Activated CD8-positive, alpha-beta memory T cell treated with anti-CD3 and anti-CD28 coated beads, Interleukin-2, amount 50 U/mL, for 24 hours (primary cell): ENCODE measurements at regions not wholly inside any gene's neighbourhood (a gene's known extent, or its start where the extent isn't known, plus 50 kb on each side); places are given as distances from the start of the nearest gene placed in this dataset.

Source experiments
- DNase-seq: peaks from one replicate; pipeline ENCODE4 v3.0.0-alpha.2; 2020; ENCODE audit errors: extremely low read depth

DNA sequence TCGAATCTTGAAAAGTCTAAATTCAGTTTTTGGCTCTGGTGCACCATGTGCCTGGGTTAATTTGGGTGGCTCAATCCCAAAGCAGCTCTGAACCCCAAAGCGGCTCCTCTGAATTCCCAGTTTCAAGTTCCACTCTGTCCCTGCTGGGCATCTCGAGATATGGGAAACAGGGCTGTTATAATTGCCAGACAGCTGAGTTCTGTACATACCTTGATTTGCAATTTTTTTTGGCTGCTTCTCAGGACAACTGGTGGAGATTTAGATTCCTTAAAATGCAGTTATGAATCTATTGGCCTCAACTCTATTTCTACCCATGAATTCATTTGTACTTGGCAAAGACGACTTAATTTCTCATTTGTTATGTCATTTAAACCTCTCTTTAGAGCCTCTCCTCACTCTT lies 808.5 kb downstream of the TLE4 start:
- DNase-seq: no peak

DNA sequence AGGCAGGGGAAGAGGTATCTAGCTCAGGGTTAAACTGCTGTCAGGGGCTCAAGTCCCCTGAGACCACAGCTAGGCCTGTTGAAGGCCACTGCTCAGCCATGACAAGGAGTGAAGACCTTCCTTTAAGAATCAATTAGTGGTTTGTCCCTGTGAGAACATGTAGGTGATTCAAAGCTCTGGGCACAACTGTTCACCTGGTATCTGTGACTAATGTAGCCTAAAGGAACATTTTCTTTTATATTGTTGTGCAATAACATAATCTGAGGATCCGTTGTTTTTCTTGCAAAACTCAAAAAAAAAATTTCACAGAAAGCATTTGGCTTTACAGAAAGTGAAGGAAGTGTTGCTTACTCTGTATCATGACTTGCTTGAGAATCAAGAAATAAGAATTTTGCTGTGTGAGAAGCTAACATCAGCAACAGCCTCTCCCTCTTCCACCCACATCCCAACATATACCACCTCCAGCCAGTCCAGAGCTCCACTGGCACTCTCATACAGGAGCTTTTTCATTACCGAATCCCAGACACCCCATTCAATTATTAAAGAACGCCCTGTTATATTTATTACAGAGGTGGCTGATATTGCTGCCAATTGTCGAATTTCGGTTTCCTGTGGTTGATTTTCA lies 807.0 kb downstream of the TLE4 start:
- DNase-seq: no peak

DNA sequence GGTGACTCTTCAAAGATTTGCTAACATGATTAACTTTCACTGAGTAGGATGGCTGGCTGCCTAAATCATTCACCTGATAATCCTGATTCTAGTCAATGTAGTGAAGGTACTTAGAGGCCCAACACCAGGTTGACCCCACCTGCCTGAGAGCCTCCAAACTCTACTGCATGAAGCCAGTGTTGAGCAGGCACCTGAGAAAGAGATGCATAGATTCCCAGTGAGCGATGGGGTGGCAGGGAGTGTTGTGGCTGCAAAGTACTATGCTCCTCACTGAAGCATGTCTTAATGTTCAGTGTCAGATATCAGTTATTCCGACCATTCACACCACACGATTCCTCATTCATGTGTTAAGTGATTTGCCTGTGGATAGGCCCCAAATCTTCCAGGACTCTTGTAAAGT lies 804.4 kb downstream of the TLE4 start:
- DNase-seq: no peak

DNA sequence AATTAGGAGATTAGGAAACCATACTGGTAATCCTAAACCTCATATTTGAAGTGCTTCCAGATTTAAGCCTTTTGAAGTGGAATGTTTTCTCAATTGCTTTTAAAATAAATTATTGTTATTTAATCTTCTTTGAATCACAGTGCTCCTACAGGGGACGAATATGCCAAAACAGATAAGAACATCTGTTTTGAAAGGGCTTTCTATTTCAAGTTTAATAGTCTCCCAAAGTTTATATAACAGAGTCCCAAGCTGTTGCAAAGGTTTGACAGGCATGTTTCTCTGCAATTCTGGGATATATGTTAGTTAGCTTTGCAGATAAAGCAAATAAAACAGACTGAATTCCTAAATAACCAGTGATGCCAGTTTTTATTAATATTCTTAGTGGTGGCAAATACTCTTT lies 803.7 kb downstream of the TLE4 start:
- no peak for DNase-seq

DNA sequence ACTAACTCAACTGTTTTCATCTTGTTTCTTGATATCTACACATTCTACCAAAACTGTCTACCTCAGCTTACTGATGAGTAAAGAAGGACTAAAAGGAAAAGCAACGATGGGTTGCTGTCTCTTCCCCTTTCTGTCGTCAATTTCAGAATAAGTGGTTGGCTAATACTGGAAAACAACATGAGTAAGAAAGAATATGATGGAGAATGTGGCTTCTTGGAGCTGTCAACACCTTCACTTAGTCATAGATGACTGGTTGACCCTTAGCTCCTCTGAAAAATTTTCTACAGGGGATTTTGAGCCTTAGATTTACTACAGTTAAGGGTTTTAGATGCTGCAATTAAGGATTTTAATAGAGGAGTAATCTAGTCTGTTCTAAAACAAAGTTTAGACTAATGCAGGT lies 797.9 kb downstream of the TLE4 start:
- no peak for DNase-seq

DNA sequence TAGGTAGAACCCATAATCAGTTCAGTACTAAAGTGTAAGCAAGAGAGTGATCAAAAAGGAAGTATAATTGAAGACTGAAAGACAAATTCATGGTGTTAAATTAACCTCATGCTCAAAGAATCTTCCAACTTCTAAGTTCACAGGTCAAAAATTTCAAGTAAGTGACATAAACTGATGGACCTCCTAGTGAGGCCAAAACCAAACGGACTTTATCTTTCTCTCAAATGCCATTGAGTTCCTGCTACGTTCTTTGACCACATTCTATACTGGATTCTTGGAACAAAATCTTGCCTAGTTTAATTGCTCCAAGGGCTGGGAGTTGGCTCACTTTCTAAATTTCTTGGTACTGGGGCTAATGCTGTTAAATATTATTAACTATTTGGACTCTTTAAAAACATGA lies 794.9 kb downstream of the TLE4 start:
- no peak for DNase-seq

DNA sequence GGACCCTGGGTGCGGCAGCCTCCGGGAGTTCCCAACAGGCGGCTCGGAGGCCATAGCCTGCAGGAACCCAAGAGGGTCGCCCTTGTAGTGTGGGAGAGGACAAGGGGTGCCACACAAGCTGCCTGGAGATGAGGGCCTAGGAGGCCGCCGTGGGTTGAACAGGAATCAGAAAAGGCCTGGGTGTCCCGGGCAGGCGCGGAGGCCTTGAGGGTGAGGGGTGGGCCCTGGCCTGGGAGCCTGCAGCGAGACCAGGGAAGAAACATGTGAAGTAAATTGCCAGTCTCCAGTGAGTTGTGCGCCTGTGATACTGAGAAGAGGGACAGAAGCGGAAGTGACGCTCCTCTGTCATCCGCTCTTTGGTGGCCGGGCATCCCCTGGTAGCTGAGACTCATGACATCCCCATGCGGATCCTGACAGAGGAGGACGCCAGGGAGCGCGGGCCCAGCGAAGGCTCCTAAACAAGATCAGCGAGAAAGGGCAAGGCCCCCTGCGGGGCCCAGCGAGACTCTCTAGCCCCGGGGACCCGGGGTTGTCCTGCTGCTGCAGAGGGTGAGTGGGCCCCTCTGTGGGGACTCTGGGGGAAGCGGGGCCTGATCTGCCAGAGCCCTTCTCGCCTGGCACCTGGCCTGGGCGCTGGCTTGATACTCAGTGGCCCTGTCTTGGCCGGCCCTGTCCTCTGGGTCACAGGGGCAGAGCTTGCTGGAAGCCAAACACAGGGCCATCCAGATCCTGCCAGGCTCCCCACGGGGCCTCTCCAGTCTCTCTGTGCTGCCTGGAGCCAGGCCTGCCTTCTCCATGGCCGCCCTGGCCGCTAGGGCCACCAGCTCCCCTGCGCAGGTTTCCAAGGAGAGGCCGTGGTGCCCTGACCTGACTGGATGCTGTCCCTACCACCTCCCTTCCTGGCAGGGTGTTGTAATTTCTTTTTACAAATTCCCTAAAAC lies 788.4 kb downstream of the TLE4 start:
- DNase-seq: no peak

DNA sequence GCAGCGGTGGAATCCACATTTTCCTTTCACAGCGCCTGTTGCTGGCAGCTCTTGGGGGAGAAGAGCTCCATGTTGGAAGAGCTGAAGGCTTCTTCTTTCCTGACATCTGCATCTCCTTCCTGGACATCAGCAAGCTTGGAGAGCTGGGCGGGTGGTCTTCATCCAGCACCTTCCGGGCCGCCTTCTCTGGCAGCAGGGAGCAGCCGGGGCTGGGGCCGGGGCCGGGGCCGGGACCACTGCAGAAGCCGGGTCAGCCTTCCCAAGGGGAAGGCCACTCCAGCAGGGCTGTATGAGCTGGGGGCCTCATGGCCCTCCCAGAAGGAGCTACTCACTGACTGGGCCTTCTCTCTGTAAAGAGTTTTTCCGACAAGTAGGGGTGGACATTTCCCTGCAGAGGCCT lies 787.5 kb downstream of the TLE4 start:
- no peak for DNase-seq

DNA sequence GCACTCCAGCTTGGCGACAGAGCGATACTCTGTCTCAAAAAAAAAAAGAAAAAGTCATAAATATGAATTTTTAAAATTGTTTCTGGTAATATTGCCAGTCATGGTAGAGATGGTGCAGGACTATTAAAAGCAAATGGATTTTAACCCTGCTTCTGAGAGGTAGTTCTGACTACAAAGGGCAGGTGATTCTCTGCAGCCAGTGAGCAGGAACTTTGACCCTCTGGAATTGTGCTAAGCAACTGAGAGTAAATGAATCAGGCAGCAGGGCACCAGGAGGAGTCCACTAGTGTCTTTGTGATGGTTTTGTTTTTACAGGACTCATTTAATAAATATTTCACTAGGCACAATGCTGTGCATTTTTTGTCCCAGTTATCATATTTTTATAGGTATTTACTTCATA lies 781.2 kb downstream of the TLE4 start:
- DNase-seq: no peak

DNA sequence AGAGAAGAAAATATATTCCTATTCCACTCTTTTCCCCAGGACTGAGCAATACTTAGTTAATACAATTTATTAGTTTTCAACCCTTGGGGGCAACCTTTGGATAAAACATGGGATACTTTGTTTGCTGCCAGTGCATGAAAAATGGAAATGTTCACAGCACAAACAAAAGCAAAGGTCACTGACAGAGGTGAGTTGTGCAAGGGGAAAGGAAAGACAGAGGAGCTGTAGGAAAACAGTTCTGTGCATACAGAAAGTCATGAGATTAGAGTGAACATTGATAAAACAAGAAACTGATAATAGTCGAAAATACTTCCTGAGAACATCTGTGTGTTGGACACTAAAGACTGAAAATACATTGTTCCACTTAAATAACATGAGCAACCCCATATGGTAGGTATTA lies 779.8 kb downstream of the TLE4 start:
- DNase-seq: no peak

DNA sequence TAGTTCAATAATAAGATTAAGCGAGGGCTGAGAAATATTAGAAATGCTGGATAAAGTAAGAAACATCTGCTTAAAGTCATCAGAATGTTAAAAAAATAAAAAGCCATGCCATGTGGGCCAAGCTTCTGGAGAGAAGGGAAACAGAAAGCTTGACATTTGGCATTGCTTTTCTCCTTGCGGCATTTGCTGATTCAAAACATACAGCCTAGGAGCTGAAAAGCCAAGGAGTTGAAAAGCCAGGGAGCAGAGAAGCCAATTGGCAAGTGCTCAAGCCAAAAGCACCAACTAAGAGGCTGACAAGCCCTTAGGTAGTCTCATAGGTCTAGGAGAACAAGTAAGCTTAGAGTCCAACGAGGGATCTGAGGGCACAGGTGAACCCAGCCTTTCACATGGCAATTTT lies 754.3 kb downstream of the TLE4 start:
- DNase-seq: no peak

DNA sequence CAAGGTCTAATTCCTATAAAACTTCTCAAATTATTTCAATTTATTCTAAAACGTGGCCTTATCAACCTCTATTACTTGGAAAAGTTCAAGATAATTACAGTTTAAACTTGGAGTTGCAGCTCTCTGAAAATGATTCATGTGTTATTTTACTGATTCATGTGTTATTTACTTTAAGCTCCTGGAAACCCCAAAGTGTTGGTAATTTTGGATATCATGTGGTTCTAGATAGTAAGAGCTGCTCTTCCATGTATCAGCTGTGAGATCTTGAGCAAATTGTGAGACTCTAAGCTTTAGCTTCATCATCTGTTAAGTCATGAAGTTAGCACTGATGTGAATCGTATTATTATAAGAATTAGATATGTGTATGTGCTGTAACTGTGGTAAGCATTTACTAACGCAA lies 749.2 kb downstream of the TLE4 start:
- no peak for DNase-seq

DNA sequence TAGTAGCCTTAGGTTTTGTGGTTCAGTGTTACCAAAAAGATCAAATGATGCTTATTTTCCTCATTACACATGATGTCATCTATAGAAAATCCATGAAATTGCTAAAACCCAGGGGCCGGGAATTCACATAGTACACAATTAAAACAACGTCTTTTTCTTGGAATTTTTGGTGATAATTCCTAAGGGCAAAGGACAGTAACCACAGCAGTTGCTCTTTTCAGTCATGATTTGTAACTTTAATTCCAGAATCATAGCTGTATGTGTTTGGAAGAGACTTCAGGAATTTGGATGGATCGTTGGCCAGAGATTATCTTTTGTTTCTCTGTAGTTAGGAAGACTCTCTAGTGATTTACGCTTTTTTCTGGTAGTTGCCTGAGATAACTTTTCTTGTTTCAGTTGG lies 748.7 kb downstream of the TLE4 start:
- DNase-seq: no peak

DNA sequence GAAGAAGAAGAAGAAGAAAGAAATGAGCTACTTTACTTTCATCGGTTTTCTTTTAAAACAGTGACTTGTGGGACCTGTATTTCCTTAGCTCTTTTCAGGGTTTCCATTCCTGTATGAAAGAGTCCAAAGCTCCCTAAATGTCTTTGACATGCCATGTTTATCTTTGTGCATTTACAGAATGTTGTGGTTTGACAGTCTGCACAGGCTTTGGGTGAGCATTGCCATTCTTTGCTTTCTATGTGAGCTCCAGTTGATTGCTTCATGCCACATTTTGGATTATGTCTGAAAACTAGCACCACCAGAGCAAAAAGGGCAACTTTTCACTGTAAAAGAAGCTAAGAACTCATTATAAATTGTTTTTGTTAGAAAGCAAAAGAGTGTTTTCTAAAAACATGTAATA lies 733.4 kb downstream of the TLE4 start:
- no peak for DNase-seq

DNA sequence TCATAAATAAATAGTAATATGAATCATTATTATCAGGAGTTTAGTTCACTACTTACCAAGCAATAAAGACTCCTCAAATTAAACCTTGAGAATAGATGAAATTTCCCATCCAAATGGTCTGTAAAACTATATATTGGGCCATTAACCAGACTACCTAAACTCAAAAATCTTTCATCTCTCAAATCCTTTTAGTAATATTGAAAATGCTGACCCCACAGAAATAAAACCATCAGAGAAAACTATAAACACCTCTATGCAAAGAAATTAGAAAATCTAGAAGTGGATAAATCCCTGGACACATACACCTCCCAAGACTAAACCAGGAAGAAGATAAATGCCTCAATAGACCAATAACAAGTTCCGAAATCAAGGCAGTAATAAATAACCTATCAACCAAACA lies 723.2 kb downstream of the TLE4 start:
- no peak for DNase-seq

DNA sequence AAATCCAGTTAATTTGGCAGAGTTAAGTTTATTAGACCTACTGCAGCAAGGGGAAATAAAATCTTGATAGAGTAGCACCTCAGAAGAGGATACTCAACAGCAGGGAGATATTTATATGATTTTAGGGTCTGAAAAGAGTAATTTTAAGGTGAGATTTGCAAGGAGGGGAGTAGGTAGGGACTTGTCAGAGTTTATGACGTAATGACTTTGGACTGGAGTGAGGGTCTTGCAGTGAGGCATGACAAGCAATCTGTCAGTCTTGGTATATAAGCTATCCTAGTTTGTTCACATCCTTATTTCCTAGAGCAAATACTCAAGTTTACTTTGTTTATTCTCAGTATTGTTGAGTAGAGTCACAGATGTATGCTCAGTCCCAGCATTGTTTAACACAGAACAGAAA lies 722.6 kb downstream of the TLE4 start:
- DNase-seq: no peak

DNA sequence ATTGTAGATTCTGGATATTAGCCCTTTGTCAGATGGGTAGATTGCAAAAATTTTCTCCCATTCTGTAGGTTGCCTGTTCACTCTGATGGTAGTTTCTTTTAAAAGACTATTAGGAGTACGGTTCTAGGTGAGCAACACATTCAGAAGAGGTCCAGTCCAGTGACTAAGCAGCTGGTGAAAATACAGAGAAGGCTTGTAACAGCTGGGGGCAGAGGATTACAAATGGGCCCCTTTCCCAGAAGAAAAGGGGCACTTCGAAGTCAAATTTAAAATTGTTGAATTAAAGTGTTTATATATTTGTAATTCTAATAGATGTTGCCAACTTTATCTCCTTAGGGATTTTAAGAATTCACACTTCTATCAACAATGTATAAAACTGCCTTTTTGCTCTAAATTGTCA lies 720.5 kb downstream of the TLE4 start:
- DNase-seq: no peak

DNA sequence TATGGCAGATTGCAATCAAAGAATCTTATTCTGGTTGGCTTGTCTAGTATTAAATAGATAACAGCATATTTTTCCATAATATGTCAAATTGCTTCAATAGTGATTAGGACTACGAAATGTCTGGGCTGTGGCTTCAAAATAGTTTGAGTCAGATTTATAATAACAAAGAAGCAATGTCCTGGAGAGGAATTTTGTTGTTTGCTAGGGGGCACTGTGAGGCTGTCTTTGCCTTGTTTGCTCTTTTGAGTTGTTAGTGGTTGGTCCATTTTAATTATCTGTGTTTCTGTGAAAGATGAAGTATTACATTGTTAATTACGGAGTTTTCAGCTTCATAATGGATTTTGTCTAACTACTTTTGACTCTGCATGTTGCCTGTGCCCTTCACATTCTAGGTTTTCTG lies 713.6 kb downstream of the TLE4 start:
- no peak for DNase-seq

DNA sequence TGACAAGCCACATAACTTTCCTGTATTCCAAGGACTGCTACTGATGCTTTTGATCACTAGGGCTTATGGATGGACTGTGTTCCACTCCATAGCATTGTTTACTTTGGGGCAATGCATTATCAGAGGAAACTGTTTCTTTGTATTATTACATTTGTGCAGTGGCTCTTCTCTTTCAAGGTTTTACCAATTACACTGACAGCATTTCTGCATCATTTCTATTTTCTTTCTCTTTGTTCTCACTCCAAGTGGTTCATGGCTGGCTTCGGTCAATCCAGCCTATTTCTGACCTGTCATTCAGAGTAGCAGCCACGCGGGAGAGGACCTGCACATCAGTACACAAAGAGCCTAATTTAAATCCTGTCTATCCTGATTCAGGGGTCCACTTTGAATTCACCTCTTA lies 711.0 kb downstream of the TLE4 start:
- no peak for DNase-seq

DNA sequence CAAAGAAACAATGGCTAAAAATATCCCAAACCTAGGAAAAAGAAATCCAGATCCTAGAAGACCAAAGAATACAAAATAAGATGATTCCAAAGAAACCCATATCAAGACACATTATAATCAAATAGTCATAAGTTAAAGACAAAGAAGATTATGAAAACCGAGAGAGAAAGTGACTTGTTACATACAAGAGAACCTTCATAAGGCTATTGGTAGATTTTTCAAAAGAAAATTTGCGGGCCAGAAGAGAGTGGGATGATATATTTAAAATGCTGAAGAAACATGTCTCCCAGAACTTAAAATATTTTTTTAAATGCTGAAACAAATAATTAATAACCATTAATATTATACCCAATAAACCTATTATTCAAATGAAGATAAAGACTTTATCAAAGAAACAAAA lies 687.3 kb downstream of the TLE4 start:
- no peak for DNase-seq

DNA sequence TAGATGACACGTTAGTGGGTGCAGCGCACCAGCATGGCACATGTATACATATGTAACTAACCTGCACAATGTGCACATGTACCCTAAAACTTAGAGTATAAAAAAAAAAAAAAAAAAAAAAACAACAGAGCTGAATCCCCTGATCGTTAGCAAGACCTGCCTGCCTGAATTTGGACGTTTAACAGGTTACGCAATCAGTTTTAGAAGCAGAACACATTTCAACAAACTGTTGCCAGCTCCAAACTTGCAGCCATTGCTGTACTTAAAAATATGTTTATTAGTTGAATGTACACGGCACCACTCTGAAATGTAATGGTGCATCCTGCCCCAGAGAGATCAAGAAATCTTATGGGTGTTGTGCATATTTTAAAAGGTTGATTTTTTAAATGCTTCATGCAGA lies 680.0 kb downstream of the TLE4 start:
- no peak for DNase-seq

DNA sequence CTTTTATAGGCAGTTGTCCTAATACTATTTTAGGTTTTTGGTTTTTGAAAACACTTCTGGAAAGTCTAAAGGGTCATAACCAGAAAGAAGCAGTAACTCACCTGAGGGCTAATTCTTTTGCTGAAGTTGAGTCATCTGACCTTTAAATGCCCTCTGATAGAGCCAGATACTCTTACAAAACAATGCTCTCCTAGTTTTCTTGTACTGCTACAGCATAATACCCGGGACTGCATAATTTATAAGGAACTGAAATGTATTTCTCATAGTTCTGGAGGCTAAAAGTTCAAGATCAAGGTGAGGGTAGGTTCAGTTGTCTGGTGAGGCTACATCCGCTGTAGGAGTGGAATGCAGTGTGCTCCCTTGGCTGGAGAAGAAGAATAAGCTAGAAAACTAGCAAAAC lies 670.3 kb downstream of the TLE4 start:
- no peak for DNase-seq

DNA sequence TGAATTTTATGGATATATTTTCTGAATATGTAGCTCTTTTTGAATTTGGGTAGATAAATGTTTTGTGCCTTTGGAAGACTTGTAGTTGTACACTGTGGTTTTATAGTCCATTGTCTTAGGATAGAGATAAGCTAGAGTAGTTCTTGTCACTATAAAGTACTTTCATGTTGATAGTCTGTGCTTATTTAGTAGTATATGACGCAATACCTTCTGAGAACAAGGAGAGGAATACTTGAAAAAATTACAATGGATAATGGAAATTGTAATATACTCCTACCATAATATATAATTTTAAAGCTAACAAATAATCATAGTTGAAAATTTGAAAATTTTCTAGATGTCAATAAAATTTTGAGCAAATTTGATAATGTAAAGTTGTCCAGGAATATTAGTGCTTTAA lies 664.0 kb downstream of the TLE4 start:
- no peak for DNase-seq

DNA sequence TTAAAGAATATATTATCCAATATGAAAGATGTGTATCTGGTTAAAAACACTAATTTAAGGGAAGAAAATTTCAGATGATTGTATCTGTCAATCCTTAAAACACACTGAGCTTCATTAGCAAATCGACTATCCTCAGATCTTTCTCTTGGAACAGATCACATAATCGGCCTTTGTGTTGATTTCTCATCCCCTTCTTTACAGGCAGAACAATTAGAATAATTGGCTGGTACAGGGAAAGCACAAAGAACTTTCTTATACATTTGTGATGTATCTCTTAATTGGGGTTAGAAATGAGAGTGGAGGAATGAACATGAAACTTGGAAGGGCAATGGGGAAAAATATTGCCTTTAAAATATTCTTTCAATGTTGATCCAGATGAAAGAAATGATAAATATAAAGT lies 662.1 kb downstream of the TLE4 start:
- DNase-seq: no peak
